B cell (primary cell): ENCODE measurements at regions not wholly inside any gene's neighbourhood (a gene's known extent, or its start where the extent isn't known, plus 50 kb on each side); places are given as distances from the start of the nearest gene placed in this dataset.

Source experiments
- EZH2 ChIP-seq: IDR thresholded peaks from 2 replicates; pipeline ENCODE4 v1.6.1; 2012; ENCODE audit warnings: borderline replicate concordance, low read depth, mild to moderate bottlenecking, moderate library complexity, low read length; ENCODE audit not compliant: insufficient read depth, poor library complexity, severe bottlenecking
- TF ChIP-seq, protein P1 (sequence below): fragments of 200-600 bp; IDR thresholded peaks from one replicate; pipeline ENCODE4 v1.8.0; 2022; ENCODE audit warnings: antibody characterized with exemption, mild to moderate bottlenecking

DNA sequence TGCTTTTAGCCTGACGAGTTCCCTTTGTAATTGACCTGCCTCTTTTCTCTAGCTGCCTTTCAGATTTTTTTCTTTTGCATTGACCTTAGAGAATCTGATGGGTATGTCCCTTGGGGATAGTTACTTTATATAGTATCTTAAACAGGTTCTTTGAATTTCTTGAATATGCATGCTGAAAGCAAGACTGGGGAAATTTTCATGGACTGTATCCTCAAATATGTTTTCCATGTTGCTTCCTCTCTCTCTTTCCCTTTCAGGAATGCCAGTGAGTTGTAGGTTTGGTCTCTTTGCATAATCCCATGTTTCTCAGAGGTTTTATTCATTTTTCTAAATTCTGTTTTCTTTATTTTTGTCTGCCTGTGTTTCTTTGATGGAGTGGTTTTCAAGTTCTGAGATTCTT, 81.8 kb upstream of the CPNE4 start:
- TF ChIP-seq, protein P1, sequence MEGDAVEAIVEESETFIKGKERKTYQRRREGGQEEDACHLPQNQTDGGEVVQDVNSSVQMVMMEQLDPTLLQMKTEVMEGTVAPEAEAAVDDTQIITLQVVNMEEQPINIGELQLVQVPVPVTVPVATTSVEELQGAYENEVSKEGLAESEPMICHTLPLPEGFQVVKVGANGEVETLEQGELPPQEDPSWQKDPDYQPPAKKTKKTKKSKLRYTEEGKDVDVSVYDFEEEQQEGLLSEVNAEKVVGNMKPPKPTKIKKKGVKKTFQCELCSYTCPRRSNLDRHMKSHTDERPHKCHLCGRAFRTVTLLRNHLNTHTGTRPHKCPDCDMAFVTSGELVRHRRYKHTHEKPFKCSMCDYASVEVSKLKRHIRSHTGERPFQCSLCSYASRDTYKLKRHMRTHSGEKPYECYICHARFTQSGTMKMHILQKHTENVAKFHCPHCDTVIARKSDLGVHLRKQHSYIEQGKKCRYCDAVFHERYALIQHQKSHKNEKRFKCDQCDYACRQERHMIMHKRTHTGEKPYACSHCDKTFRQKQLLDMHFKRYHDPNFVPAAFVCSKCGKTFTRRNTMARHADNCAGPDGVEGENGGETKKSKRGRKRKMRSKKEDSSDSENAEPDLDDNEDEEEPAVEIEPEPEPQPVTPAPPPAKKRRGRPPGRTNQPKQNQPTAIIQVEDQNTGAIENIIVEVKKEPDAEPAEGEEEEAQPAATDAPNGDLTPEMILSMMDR: no peak
- no peak for TF ChIP-seq EZH2
